ENCODE measurements at regions not wholly inside any gene's neighbourhood (a gene's known extent, or its start where the extent isn't known, plus 50 kb on each side); places are given as distances from the start of the nearest gene placed in this dataset.
"Not testable (repeated sequence)": the region's sequence is repeated elsewhere in the genome, so short reads cannot be mapped to it uniquely, and the experiment has no call there.

GRCh38 chr18:51520676-51521180 is 323.2 kb upstream of the MEX3C start:
- intact Hi-C loops (cut with micrococcal nuclease) = no loop called here

DNA sequence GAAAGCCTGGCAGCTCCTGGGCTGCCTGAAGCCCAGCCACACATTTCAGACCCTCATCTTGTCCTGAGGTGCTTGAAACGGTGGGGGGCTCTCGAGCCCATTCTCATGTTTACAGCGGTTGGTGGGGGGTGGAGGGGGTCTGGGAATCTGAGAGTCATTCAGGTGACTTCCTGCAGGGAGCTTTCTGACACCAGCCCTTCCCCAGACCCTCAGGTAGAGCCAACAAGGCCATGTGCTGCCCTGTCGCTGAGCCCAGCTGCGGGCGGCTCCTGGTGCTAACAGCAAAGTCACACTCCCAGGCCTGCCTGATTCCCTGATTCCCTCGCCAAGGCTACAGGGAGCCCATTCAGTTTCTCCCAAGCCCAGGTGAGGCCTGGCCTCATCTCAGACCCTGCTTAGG is 324.9 kb upstream of the MEX3C start:
- intact Hi-C loops (cut with micrococcal nuclease) = no loop called here

- intact Hi-C loops (cut with micrococcal nuclease) = no loop called here
Observed at GRCh38 chr18:51522821-51523220, 325.3 kb upstream of the MEX3C start.

DNA sequence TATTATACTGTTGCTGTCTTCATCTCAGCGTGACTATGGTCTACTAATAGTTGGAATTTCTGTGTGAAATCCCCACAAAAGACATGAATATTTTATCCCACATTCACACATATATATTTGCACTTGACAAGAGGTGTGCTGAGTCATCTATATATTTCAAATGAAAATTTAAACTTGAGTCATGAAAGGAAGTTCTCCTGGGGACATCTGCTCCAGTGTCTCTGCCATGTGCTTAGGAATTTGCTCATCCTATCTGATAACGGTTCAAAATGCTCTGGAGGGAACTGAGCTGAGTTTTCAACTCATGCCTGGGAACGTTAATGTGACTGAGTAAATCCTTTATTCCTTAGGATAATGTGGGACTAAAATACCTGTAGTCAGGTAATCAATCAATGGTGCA is 326.2 kb upstream of the MEX3C start:
- intact Hi-C loops (cut with micrococcal nuclease) = no loop called here

DNA sequence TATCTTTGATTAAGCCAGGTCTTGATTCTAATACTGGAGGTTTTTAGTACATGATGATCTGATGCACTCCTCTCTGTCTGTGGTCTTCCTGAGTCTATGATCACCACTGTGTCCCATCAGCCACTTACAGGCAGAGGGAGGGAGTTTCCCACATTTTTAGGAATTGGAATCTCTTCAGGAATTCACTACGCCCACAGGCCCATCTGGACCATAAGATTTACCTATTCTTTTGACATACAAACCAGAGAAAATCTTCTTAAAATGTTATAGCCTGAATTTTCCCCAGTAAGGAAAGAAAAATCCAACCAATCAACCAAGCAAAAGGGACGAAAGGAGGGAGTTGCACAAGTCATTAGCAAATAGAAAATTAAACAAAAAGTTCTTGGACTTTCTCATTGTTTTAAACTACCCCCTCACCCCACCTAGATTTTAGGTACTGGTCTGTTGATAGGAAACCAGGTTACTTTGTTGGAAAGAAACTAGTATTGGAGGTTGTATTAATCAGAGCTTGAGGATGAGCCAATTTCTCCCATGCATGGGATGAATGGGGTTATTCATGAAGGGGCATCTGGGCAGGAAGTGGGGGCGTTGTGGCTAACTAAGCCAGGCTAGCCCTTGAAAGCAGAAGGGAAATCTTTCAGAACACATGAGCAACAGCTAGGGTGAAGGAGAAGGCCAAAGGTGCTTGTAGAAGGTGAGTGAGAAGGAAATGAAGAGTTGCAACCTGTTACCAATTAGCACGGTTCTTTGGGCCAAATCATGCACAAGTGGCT is 328.2 kb upstream of the MEX3C start:
- intact Hi-C loops (cut with micrococcal nuclease) = no loop called here

DNA sequence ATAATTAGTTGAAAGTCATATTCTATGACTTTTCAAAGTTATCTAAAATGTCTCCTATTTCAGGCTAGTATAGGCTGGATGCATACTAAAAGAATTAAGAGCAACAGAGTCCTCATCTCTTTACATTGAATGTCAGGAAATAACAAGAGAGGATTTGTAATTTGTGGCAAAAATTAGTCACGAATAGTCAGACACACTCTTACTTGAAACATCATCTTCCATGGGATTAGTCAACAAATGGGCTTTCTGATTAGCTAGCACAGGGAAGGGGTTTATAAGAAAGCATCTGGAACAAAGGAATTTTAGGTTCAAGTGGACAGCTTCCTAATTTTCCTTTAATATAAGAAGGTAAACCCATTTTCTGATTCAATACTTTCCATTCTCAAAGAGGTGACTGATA is 330.3 kb upstream of the MEX3C start:
- intact Hi-C loops (cut with micrococcal nuclease) = no loop called here

- intact Hi-C loops (cut with micrococcal nuclease) = no loop called here
Observed at GRCh38 chr18:51531501-51531900, 334.0 kb upstream of the MEX3C start.

- intact Hi-C loops (cut with micrococcal nuclease) = loop anchor here (1.0 kb wide), 1 partner anchor 427 kb away; no protein-coding TSS in a partner anchor
Observed at GRCh38 chr18:51537487-51537886, 340.0 kb upstream of the MEX3C start.

DNA sequence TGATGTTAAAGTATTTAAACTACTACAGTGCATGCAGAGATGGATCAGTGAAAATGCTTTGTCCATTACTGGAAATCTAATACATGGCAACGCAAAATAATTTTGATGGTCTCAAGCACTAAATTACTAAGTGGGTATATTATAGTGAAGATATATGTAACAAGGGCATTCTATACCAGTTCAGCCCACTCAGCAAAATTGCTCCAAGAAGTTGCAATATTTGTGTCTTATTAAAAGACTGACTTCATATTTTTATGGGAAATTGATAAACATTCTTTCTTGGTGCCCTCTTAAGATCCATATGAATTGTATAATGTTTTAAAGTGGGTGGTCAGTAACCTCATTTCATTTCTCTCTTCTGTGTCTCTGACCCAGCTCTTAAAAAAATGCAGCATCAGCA is 343.1 kb upstream of the MEX3C start:
- intact Hi-C loops (cut with micrococcal nuclease) = no loop called here

- intact Hi-C loops (cut with micrococcal nuclease) = no loop called here
Observed at GRCh38 chr18:51541230-51541629, 343.7 kb upstream of the MEX3C start.

DNA sequence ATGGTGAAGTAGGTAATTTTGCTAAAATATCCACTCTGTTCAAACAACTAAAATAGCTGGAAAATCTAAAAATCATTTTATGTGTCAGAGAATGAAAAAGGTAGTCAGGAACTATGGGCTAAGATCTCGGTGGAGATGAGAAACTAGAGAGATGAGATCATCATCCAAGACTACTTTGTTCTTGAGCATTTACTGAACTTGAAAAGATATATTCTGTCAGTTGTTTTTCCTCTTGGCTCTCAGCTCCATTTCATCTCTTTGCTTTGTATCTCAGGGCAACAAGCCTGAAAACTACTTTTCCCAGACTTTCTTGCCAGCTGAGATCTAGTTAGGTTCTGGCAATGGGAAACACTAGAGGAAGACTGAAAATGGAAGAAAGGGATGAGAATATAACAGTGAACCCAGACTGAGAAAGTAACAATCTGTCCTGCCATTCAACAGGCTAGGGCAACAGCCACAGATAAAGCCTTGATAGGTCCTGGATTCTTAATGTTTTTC is 346.2 kb upstream of the MEX3C start:
- intact Hi-C loops (cut with micrococcal nuclease) = no loop called here

DNA sequence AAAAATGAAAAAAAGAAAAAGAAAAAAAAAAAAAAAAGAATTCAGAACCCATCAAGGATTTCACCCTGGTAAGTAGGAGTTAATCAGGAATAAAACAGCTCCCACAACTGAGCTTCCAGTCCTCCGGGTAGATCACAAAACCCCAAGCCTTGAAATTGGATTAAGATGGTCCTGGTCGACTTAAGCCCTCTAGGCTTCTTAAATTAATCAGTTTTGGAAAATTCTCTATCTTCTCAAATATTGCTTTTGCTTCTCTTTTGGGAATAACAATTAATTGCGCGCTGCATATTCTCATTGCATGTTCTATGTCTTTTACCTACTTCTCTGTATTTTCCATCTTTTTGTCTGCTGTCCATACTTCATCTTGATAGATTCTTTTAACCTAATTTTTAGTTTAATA is 348.0 kb upstream of the MEX3C start:
- intact Hi-C loops (cut with micrococcal nuclease) = no loop called here

- intact Hi-C loops (cut with micrococcal nuclease) = no loop called here
Observed at GRCh38 chr18:51559198-51559901, 361.9 kb upstream of the MEX3C start.

DNA sequence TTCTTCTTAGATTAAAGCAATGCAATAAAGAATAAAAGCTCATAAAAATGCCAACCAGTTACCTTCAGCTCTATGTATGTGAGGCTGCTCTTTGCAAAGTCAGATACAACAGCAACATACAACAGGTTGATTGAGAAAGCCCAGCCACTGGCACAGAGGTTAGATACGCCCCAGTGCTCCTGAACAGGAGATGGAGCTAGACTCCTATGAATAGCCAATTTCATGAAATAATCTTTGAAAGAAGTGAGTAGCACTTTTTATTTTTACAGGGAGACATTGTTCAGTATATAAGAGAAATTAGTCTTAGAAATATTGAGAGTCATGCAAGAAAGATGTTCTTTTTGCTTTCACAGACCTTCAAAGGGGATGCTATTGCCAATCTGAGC is 362.4 kb upstream of the MEX3C start:
- intact Hi-C loops (cut with micrococcal nuclease) = loop anchor here (5.0 kb wide), 1 partner anchor 52 kb away; no protein-coding TSS in a partner anchor

DNA sequence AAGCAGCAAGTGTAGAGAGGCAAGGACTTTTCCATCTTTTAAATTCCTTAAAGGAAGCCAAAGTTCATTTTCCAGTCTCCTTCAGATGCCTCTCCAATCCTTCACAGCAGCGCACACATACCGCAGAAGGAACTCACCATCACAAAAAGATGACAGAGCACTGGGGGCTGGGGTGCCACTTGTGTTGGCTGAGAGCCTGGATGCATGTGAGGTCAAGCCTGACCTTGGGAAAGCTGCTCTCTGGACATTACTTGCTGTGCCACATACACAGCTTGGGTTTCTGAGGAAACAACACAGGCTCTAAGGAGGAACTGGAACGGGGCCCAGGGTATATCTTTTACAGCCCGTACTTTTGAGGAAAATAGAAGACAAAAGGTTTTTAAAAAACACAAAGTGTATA is 364.3 kb upstream of the MEX3C start:
- intact Hi-C loops (cut with micrococcal nuclease) = loop anchor here (5.0 kb wide), 1 partner anchor 50 kb away; no protein-coding TSS in a partner anchor

- intact Hi-C loops (cut with micrococcal nuclease) = loop anchor here (5.0 kb wide), 1 partner anchor 49 kb away; no protein-coding TSS in a partner anchor
Observed at GRCh38 chr18:51562866-51563265, 365.4 kb upstream of the MEX3C start.

GRCh38 chr18:51563396-51563795 is 365.9 kb upstream of the MEX3C start:
- intact Hi-C loops (cut with micrococcal nuclease) = loop anchor here (5.0 kb wide), 1 partner anchor 49 kb away; no protein-coding TSS in a partner anchor

DNA sequence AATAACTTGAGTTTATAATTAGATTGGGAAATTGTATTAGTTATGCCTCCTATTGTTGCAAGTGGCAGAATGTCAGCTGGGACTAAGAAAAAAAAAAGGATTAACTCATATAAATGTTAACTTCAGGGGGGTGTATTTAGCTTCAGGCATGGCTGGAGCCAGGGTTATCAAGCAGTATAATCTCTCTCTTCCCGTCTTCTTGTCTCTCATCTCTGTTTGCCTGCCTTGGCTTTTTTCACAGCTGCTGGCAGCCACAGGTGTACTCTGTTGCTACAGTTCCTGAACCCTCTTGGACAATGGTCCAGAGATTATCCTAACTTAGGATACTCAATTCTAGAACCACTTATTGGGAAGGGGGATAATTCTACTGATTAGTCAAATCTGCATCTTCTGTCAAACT is 370.7 kb upstream of the MEX3C start:
- intact Hi-C loops (cut with micrococcal nuclease) = no loop called here

- intact Hi-C loops (cut with micrococcal nuclease) = no loop called here
Observed at GRCh38 chr18:51569153-51569552, 371.7 kb upstream of the MEX3C start.

GRCh38 chr18:51569561-51569960 is 372.1 kb upstream of the MEX3C start:
- intact Hi-C loops (cut with micrococcal nuclease) = no loop called here

DNA sequence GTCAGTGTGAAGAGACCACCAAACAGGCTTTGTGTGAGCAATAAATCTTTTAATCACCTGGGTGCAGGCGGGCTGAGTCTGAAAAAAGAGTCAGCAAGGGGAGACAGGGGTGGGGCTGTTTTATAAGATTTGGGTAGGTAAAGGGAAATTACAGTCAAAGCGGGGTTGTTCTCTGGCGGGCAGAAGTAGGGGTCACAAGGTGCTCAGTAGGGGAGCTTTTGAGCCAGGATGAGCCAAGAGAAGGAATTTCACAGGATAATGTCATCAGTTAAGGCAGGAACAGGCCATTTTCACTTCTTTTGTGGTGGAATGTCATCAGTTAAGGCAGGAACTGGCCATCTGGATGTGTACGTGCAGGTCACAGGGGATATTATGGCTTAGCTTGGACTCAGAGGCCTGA is 372.6 kb upstream of the MEX3C start:
- intact Hi-C loops (cut with micrococcal nuclease) = not testable (repeated sequence)

DNA sequence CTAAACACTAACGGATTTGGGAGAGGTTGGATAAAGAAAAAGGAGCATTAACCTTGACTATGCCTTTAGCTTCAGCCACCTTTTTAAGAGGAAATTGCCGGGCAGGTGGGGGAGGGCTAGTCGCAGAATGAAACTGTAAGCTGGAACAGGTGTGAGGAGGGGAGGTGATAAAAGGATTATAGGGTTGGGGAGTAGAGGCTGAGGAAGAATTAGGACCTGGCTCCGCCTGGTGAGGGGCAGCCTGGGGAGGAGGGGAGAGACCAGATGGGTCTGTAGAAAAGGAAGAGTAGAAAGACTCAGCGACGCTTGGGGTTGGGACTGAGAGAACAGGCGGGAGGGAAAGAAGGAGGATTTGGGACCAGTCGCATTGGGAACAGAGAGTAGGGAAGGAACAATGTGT is 376.4 kb upstream of the MEX3C start:
- intact Hi-C loops (cut with micrococcal nuclease) = not testable (repeated sequence)

Measured in T-helper 1 cell treated with Interleukin-12 subunit alpha and Interleukin-12 subunit beta and Interleukin-4 antibody, amounts not matched to agents 30 ng/mL and 1 ng/mL, for 36 hours (primary cell).